ENCODE measurements at regions not wholly inside any gene's neighbourhood (a gene's known extent, or its start where the extent isn't known, plus 50 kb on each side); places are given as distances from the start of the nearest gene placed in this dataset.

DNA sequence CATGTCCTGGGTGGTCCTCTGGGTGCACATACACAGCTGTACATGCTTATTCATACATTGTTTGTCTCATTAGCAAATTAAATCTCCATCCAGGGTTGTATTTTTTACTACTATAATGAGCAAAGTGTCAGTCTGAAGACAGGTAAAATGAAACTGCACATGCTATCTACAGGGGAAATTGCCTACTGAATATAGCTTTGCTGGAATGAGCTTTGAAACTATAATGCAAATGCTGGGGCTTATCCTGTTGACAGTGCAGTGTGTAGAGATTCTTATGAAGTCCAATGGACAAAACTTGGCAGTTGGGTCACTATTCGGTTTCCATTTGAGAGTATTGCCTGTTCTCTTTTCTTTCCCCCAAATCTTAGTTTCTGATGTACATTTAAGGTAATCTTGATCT is 292.8 kb upstream of the LRP1B start:
- no peak for TF ChIP-seq GATA2 (IDR thresholded peaks at IDR 0.05; ENCODE audit: low read depth, low read length)
- TF ChIP-seq GATA3 (IDR thresholded peaks at IDR 0.05; ENCODE audit: low read depth, low read length): no peak
